ENCODE measurements at regions not wholly inside any gene's neighbourhood (a gene's known extent, or its start where the extent isn't known, plus 50 kb on each side); places are given as distances from the start of the nearest gene placed in this dataset.

DNA sequence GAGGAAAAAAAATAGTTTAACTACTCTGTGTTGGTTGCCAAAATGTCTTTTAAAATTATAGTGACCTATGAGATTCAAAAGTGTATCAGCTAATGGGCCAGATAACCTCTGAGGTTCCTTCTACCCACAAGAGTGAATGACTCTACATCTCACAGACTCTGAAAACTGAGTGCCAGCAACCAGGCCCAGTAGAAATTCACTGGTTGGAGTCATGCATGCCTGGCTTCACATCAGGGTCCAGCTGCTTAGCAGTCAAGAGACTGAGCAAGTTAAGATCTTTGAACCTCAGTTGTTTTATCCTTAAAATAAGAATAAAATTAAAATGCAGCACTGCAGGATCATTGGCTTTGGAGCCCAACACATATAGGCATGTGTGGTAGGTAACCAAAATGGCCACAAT lies 342.6 kb upstream of the NFIA start:
- Histone ChIP-seq H3K4me3 (IDR thresholded peaks at IDR 0.05; ENCODE audit: insufficient read depth, low read depth, low read length) (no peak overlapping the region), H3K27ac (no peak overlapping the region), H3K36me3 (ENCODE audit: insufficient read depth) (no peaks in the 10 kb centered on the region), H4K20me1 (ENCODE audit: insufficient read depth) (no peaks in the 10 kb centered on the region), H3K4me1 (ENCODE audit: low read depth, poor library complexity, severe bottlenecking) (no peaks in the 10 kb centered on the region), H2AFZ (ENCODE audit: low read depth) (no peak overlapping the region), H3K4me2 (no peak overlapping the region), H3K9ac (no peak overlapping the region), H3K27me3 (ENCODE audit: insufficient read depth, low read depth) (no peaks in the 10 kb centered on the region), H3K79me2 (ENCODE audit: insufficient read depth, low read depth) (no peaks in the 10 kb centered on the region)
- TF ChIP-seq, protein P1, sequence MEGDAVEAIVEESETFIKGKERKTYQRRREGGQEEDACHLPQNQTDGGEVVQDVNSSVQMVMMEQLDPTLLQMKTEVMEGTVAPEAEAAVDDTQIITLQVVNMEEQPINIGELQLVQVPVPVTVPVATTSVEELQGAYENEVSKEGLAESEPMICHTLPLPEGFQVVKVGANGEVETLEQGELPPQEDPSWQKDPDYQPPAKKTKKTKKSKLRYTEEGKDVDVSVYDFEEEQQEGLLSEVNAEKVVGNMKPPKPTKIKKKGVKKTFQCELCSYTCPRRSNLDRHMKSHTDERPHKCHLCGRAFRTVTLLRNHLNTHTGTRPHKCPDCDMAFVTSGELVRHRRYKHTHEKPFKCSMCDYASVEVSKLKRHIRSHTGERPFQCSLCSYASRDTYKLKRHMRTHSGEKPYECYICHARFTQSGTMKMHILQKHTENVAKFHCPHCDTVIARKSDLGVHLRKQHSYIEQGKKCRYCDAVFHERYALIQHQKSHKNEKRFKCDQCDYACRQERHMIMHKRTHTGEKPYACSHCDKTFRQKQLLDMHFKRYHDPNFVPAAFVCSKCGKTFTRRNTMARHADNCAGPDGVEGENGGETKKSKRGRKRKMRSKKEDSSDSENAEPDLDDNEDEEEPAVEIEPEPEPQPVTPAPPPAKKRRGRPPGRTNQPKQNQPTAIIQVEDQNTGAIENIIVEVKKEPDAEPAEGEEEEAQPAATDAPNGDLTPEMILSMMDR (conservative IDR thresholded peaks at IDR 0.05; ENCODE audit: low read depth, low read length), result no peak

DNA sequence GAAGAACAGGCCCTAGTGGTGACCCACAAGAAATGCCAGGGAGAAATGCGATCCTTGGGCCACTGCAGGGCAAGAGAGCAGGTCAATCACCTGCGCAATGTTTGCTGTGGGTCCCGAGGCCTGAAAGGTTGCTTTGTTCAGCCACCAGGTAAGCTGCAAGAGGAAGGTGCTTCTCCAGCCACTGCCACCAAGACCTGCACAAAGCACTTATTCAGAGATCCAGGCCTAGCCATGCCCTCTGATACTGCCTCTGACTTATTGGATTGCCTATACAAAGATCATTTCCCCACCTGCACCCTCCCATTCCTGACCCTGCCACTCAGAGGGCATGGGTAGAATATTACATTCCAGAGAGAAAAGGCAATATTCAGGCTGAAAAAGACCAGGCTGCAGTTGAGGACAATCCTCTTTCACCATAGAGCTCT lies 349.4 kb upstream of the NFIA start:
- Histone ChIP-seq H3K9ac (no peak overlapping the region), H3K36me3 (ENCODE audit: insufficient read depth) (no peaks in the 10 kb centered on the region), H2AFZ (ENCODE audit: low read depth) (no peak overlapping the region), H3K79me2 (ENCODE audit: insufficient read depth, low read depth) (no peaks in the 10 kb centered on the region), H3K4me2 (no peak overlapping the region), H3K4me3 (IDR thresholded peaks at IDR 0.05; ENCODE audit: insufficient read depth, low read depth, low read length) (no peak overlapping the region), H3K4me1 (ENCODE audit: low read depth, poor library complexity, severe bottlenecking) (no peaks in the 10 kb centered on the region), H3K27me3 (ENCODE audit: insufficient read depth, low read depth) (no peaks in the 10 kb centered on the region), H4K20me1 (ENCODE audit: insufficient read depth) (no peaks in the 10 kb centered on the region), H3K27ac (no peak overlapping the region)
- TF ChIP-seq, protein P1 (conservative IDR thresholded peaks at IDR 0.05; ENCODE audit: low read depth, low read length), result no peak

DNA sequence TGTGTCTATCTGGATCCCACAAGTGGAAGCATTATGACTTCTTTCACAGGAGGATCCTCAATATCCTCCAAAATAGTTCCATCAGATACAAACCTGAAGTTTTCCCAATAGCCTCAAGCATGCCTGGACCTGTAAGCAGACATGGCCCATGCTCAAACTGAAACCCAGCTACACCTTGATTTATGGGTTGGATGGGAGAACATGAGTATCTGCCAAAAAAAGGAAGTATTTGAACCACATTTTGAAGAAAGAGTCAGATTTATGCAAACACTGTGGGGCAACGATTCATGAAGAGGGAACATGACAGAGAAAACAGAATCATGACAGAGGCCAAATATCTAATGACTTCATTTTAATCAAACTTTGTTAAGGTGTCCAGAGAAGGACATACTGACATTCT lies 351.0 kb upstream of the NFIA start:
- no peak overlapping the region for H3K27ac ChIP-seq
- no peaks in the 10 kb centered on the region for H3K27me3 ChIP-seq (ENCODE audit: insufficient read depth, low read depth)
- no peak overlapping the region for H2AFZ ChIP-seq (ENCODE audit: low read depth)
- H3K4me1 ChIP-seq (ENCODE audit: low read depth, poor library complexity, severe bottlenecking), result no peaks in the 10 kb centered on the region
- TF ChIP-seq, protein P1 (conservative IDR thresholded peaks at IDR 0.05; ENCODE audit: low read depth, low read length), result no peak
- no peak overlapping the region for H3K4me3 ChIP-seq (IDR thresholded peaks at IDR 0.05; ENCODE audit: insufficient read depth, low read depth, low read length)
- H4K20me1 ChIP-seq (ENCODE audit: insufficient read depth), result no peaks in the 10 kb centered on the region
- H3K9ac ChIP-seq, result no peak overlapping the region
- H3K36me3 ChIP-seq (ENCODE audit: insufficient read depth), result no peaks in the 10 kb centered on the region
- no peaks in the 10 kb centered on the region for H3K79me2 ChIP-seq (ENCODE audit: insufficient read depth, low read depth)
- H3K4me2 ChIP-seq, result no peak overlapping the region

DNA sequence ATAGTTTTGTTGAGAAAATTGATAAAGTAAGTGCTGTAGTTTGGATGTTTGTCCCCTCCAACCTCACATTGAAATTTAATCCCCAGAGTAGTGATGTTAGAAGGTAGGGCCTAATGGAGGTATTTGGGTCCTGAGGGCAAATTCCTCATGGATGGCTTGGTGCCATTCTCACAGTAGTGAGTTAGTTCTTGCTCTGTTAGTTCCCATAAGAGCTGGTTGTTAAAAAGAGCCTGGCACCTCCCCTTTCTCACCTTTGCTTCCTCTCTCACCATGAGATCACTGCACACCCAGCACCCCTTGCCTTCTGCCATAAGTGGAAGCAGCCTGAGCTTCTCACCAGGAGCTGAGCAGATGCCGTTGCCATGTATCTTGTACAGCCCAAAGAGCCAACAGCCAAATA lies 354.8 kb upstream of the NFIA start:
- TF ChIP-seq, protein P1 (conservative IDR thresholded peaks at IDR 0.05; ENCODE audit: low read depth, low read length), result no peak
- H3K27ac ChIP-seq, result no peak overlapping the region
- no peaks in the 10 kb centered on the region for H3K27me3 ChIP-seq (ENCODE audit: insufficient read depth, low read depth)
- H3K4me2 ChIP-seq, result no peak overlapping the region
- no peaks in the 10 kb centered on the region for H3K4me1 ChIP-seq (ENCODE audit: low read depth, poor library complexity, severe bottlenecking)
- no peaks in the 10 kb centered on the region for H4K20me1 ChIP-seq (ENCODE audit: insufficient read depth)
- no peak overlapping the region for H2AFZ ChIP-seq (ENCODE audit: low read depth)
- no peak overlapping the region for H3K9ac ChIP-seq
- H3K4me3 ChIP-seq (IDR thresholded peaks at IDR 0.05; ENCODE audit: insufficient read depth, low read depth, low read length), result no peak overlapping the region
- no peaks in the 10 kb centered on the region for H3K36me3 ChIP-seq (ENCODE audit: insufficient read depth)
- H3K79me2 ChIP-seq (ENCODE audit: insufficient read depth, low read depth), result no peaks in the 10 kb centered on the region
